Fibroblast of skin of left biceps (primary cell): ENCODE measurements at regions not wholly inside any gene's neighbourhood (a gene's known extent, or its start where the extent isn't known, plus 50 kb on each side); places are given as distances from the start of the nearest gene placed in this dataset.
A peak's percentile ranks its signal among the peaks of the same experiment; 100 is the strongest.

Experiments
- DNase-seq, 2 experiments: peaks; one replicate each; pipeline ENCODE4 v3.0.0-alpha.2; 2013; ENCODE audit warnings: low read depth in 2 of 2

DNA sequence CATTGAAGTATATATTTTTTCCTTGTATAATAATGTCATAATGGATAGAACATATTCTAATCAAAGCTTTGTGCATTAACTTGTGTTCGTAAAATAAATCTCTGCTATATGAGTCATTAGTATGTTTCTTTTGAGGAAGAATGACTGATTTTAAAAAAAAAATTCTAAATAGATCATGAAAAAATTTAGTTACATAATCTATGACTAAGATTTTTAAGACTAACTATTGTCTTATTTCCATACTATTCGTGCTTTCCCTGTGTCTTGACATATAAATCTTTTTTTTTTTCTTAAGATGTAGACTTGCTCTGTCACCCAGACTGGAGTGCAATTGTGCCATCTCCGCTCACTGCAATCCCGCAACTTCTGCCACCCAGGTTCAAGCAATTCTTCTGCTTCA is 226.1 kb downstream of the DSEL start:
- DNase-seq: no peak

DNA sequence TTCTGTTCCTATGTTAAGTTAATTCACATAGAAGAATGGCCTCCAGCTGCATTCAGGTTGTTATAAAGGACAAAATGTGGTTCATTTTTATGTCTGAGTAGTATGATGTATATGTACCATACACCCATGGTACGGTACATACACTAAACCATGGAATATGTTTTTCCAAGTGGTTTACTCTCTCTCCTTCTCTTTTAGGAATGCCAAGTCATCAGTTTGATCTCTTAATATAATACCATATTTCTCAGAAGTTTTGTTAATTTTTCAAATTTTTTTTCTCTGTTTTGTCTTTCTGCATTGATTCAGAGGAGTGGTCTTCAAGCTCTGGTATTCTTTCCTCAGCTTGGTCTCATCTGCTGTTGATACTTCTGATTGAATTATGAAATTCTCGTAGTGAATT is 230.9 kb downstream of the DSEL start:
- no peak for DNase-seq

GRCh38 chr18:67282796-67283195 is 233.7 kb downstream of the DSEL start:
- peak; percentile 18 for DNase-seq

GRCh38 chr18:67281746-67282145 is 234.8 kb downstream of the DSEL start:
- DNase-seq: no peak

DNA sequence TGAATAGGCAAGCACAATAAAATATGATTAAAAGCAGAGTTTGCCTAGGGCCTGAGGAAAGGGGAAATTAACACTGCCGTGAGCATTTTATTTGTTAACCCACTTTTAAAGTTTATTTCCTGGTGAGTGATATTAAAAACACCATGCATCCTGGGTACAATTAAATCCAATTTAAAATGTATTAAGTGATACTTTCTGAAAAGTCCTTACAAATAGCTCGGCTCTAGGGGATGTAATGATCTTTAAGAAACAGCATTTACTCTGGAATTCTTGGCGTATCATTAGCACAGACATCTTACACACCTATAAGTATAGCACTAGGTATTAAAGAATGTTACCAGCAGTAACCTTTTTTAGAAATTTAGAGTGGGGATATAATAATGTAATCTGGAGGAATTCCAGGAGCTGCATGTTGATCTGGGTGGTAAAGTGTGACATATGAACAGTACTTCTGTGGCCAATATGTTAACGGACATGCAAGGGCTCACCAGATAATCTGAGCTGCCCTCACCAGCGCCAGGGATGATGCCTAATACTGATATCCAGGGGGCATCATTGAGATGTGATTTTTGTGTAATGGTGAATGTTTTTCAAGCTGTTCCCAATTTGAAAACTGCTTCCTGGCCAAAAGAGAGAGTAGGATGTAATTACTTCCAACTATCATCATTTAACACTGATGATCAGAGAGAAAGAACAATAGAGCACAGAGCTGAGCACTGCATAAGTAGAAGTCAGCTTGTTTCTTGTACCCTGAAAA is 235.9 kb downstream of the DSEL start:
- no peak for DNase-seq

GRCh38 chr18:67279988-67280387 is 236.5 kb downstream of the DSEL start:
- no peak for DNase-seq

- no peak for DNase-seq
These were observed 237.5 kb downstream of the DSEL start for GRCh38 chr18:67278984-67279383.

DNA sequence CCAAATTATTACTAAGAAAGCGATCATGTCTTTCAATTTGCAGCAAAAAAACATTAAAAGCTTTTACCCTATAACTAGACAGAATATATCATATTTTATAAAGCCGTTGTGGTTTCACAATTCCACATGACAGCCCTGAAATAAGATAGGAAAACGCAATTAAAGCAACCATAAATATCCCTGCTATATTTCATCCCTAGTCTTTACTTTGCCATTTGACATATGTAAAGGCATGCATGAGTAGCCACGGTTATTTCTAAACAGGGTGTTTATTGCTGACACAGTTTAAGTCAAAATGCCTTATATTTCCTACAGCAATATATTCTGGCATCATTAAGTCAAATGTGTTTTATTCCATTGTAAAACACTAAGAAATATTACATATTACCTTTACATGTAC is 239.9 kb downstream of the DSEL start:
- DNase-seq: no peak

GRCh38 chr18:67273288-67273687 is 243.2 kb downstream of the DSEL start:
- no peak for DNase-seq

GRCh38 chr18:67269206-67269605 is 247.3 kb downstream of the DSEL start:
- no peak for DNase-seq

DNA sequence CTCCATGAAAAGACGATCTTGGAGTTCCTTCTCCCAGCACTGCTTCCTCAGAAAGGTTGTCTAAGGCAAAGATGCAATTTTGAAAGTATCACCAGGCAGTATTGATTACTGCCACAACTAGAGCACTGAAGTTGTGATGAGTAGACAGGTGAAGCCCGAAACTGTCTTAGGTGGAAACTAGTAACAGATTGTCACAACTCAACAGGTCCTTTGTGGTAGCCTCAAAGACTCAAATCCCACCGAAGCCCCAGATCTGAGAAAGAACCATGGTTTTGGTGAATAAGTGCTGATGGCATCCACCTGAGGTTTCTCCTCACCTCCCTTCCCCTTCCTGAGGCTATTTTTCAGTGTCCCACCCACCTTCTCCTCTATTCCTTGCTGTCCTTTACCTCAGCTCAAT is 248.0 kb downstream of the DSEL start:
- DNase-seq: no peak

- peak; percentile 16 to 24 for DNase-seq
These were observed 250.0 kb downstream of the DSEL start for GRCh38 chr18:67266246-67267237.

GRCh38 chr18:67265464-67266245 is 250.9 kb downstream of the DSEL start:
- peak; percentile 34 to 44 for DNase-seq

DNA sequence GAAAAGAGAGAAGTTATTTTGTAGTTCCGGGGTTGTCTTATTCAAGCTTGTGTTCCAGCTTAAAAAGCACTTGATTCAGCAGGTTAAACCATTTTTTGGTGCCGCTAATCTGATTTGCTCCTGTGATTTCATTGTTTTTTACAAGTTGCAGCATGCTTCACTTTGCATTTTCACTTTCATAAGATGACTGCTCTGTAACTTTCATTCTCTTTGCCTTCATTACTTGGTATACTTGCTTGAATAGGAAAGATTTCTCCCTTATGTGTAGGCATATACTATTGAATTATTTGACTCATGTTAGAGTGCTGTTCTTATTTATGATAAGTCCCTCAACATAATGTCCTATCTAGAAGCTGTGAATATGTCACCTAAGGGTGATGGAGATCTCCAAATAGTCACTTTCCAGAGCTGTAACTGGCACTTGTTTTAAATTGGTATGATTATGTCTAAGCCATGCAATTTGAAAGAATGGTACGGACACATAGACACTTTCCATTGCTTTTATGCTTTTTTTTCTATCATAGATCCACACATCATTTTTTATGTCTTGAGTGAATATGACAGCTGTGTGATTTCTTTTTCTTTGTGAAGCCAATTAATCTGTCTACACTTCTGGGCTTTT is 254.5 kb downstream of the DSEL start:
- no peak for DNase-seq

DNA sequence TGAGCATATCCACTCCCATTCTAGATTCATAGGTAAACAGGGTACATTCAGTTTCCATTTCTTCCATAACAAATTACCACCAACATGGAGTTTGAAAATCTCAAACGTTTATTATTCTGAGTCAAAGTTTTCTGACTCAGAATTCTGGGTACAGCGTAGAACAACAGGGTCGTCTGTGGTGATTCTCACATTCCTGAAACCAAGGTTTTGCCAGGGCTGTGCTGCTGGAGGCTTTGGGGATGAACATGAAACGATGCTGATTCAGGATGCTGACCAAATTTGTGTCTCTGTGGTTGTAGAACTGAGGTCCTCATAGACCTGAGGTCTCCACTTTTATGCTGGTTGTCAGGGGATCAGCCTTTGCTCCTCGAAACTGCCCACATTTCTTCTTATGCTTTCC is 255.7 kb downstream of the DSEL start:
- no peak for DNase-seq

GRCh38 chr18:67250776-67251424 is 265.6 kb downstream of the DSEL start:
- no peak for DNase-seq

DNA sequence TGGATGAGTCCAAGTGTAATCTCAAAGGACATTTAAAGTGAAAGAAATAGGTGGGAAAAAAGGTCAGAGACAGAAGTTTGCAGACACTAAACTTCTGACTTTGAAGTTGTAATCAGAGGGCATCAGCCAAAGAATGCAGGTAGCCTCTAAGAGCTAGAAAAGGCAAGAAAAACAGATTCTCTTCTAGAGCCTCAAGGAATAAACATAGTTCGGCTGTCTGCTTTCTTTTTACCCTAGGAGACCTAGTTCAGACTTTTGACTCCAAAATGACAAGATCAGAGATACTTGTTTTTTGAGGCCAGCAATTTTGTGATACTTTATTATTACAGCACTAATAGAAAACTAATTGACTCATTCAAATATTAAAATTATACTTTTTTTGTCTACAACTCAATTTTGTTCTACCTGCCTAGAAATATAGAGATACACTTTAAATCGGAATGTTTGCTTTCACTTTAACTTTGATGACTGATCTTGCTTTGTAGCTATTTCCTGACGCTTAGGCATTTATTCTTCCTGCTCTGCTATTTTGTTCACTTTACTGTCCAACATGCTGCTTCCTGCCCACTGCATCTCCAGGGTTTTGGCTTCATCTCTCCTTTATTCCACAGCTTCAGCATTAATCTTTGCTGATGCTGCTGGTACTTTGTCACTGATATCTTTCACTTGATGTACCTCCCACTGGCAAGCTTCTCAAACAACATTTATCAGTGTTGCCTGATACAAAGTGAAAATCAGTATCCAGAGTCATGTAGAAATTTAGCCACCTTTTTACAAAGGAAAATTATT is 272.5 kb downstream of the DSEL start:
- DNase-seq: no peak

DNA sequence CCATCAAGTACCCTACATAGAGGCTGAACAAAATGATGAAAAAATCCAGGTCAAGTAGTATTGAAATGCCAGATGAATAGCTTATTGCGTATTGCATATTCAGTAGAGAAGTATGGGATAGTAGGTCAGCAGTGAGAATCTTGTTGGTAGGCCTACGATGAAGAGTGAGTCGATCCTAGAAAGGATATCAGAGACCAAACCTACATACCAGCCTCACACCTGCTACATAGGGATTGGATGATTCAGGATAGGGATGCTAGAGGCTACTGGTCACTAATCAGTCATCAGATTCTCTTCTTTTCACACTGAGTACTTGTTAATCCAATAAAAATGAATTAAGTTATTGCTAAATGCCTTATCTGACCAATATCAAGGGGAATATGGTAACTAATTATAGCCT is 274.5 kb downstream of the DSEL start:
- no peak for DNase-seq

GRCh38 chr18:67241299-67241698 is 275.2 kb downstream of the DSEL start:
- no peak for DNase-seq

- DNase-seq: no peak
These were observed 276.7 kb downstream of the DSEL start for GRCh38 chr18:67239826-67240225.
